ENCODE measurements at regions not wholly inside any gene's neighbourhood (a gene's known extent, or its start where the extent isn't known, plus 50 kb on each side); places are given as distances from the start of the nearest gene placed in this dataset.

GRCh38 chr18:28236487-28236886 is 59.6 kb upstream of the CDH2 start:
- TF ChIP-seq GATA2 (IDR thresholded peaks at IDR 0.05; ENCODE audit: low read depth, low read length), result no peak
- no peak for TF ChIP-seq GATA3 (IDR thresholded peaks at IDR 0.05; ENCODE audit: low read depth, low read length)

Measured in SH-SY5Y (cell line).